Sigmoid colon (tissue), 4 donors: ENCODE measurements at regions not wholly inside any gene's neighbourhood (a gene's known extent, or its start where the extent isn't known, plus 50 kb on each side); places are given as distances from the start of the nearest gene placed in this dataset.

Experiments used
- POLR2A ChIP-seq, 2 donors: fragments of 450-650 bp; IDR thresholded peaks; one replicate each; pipeline ENCODE4 v1.6.1; 2016; ENCODE audit warnings: antibody characterized with exemption in 2 of 2, mild to moderate bottlenecking in 2 of 2, moderate library complexity in 2 of 2
- POLR2AphosphoS5 ChIP-seq, 4 donors: sonication (generic); formaldehyde crosslinking; IDR thresholded peaks; one replicate each; pipeline ENCODE4 v1.6.1; 2017; ENCODE audit warnings: antibody characterized with exemption in 4 of 4
- TF ChIP-seq, protein P1 (sequence below), 4 experiments: fragments of 450-650 bp in 3 of 4; fragments of 200-600 bp in 1 of 4; IDR thresholded peaks; one replicate each; pipeline ENCODE4 v1.5.1; 2016 to 2019; ENCODE audit warnings: antibody characterized with exemption in 4 of 4, mild to moderate bottlenecking in 3 of 4, moderate library complexity in 2 of 4

DNA sequence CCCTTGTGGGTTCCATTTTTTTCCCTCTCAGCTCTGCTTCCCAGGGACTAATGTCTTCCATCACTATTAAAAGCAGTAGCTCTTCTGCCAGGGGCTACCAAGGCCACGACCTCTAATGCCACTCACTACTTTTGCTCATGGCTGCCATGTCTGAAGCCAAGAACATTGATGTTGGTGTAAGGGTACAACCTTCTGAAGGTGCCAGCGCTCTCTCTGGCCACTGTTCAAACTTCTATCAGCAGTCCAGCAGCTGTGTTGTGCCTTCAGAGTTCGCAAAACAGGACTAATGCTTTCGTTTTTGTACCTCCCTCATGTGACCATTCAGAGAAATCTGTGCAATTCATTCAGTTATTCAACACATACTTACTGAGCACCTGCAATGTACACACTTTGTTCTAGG, 121.5 kb upstream of the ENPEP start:
- TF ChIP-seq, protein P1, sequence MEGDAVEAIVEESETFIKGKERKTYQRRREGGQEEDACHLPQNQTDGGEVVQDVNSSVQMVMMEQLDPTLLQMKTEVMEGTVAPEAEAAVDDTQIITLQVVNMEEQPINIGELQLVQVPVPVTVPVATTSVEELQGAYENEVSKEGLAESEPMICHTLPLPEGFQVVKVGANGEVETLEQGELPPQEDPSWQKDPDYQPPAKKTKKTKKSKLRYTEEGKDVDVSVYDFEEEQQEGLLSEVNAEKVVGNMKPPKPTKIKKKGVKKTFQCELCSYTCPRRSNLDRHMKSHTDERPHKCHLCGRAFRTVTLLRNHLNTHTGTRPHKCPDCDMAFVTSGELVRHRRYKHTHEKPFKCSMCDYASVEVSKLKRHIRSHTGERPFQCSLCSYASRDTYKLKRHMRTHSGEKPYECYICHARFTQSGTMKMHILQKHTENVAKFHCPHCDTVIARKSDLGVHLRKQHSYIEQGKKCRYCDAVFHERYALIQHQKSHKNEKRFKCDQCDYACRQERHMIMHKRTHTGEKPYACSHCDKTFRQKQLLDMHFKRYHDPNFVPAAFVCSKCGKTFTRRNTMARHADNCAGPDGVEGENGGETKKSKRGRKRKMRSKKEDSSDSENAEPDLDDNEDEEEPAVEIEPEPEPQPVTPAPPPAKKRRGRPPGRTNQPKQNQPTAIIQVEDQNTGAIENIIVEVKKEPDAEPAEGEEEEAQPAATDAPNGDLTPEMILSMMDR (IDR thresholded peaks at IDR 0.05), result no peak
- TF ChIP-seq POLR2A (IDR thresholded peaks at IDR 0.05) (no peak), POLR2AphosphoS5 (IDR thresholded peaks at IDR 0.05) (no peak)
